K562 (cell line): ENCODE measurements at regions not wholly inside any gene's neighbourhood (a gene's known extent, or its start where the extent isn't known, plus 50 kb on each side); places are given as distances from the start of the nearest gene placed in this dataset.

ENCODE experiments used
- ATAC-seq: fragments of 200-7000 bp; cut with Tn5 transposase; 3 replicates; pipeline ENCODE4 v1.9.1; 2020; ENCODE audit warnings: moderate library complexity
- BruUV-seq: library from RNA; stranded (reverse); fragments of 400-500 nt; replicated peaks from 2 replicates; lab custom pipeline; 2021; lab: Mats Ljungman, UMichigan
- CTCF ChIA-PET: fragments of 300-600 bp; formaldehyde crosslinking; extraction: SDS; loops from one replicate; lab custom pipeline; 2021; ENCODE audit warnings: low intra/inter-chr PET ratio; lab: Yijun Ruan, JAX
- POLR2A ChIA-PET: fragments of 300-600, 350-650 bp; sonication (Branson Sonifier 250); formaldehyde crosslinking; extraction: SDS; loops from one replicate; lab custom pipeline; 2021; ENCODE audit warnings: antibody characterized with exemption, inconsistent platforms; lab: Yijun Ruan, JAX
- DNase-seq, 4 experiments: peaks; one replicate each; pipeline versions ENCODE4 v3.0.0 to v3.0.0-alpha.2; 2011 to 2018; ENCODE audit warnings: low spot score in 3 of 4, mixed read lengths in 3 of 4; ENCODE audit errors: extremely low read depth in 1 of 4
- FAIRE-seq: peaks from 2 replicates; lab custom pipeline; 2011; peaks lifted over from hg19 to GRCh38; lab: Jason Lieb, UNC
- H2AFZ ChIP-seq: 2 replicates; pipeline ENCODE4 v1.6.0; 2011; ENCODE audit warnings: low read depth, low read length, control low read depth, inconsistent platforms
- H3K27ac ChIP-seq: fragments of 200-600 bp; 3 replicates; pipeline ENCODE4 v1.8.0; 2011; ENCODE audit warnings: low read depth, mild to moderate bottlenecking, control low read depth, inconsistent platforms, low read length, moderate library complexity, mixed read lengths; ENCODE audit errors: extremely low read depth
- H3K27me3 ChIP-seq, 2 experiments: fragments of 300-600 bp in 1 of 2; 2 replicates in 1 of 2; 3 replicates in 1 of 2; pipeline versions ENCODE4 v1.6.0 to v1.8.0; 2011; ENCODE audit warnings: inconsistent platforms in 2 of 2, low read length in 2 of 2, mild to moderate bottlenecking in 1 of 2, mixed read lengths in 1 of 2, moderate library complexity in 1 of 2; ENCODE audit not compliant: control insufficient read depth in 2 of 2, insufficient read depth in 2 of 2
- H3K36me3 ChIP-seq: fragments of 300-600 bp; 3 replicates; pipeline ENCODE4 v1.8.0; 2011; ENCODE audit warnings: mild to moderate bottlenecking, low read length, inconsistent platforms; ENCODE audit not compliant: control insufficient read depth, insufficient read depth
- H3K4me1 ChIP-seq, 2 experiments: fragments of 200-600 bp in 1 of 2; replicated peaks in 1 of 2; 2 replicates in 1 of 2; 3 replicates in 1 of 2; pipeline versions ENCODE4 v1.5.1 to v1.8.0; 2011; ENCODE audit warnings: inconsistent platforms in 2 of 2, low read length in 2 of 2, mild to moderate bottlenecking in 1 of 2, mixed read lengths in 1 of 2, moderate library complexity in 1 of 2; ENCODE audit not compliant: control insufficient read depth in 2 of 2, insufficient read depth in 2 of 2
- H3K4me2 ChIP-seq: 2 replicates; pipeline ENCODE4 v1.6.1; 2011; ENCODE audit warnings: low read length, control low read depth, inconsistent platforms, mixed read lengths; ENCODE audit not compliant: insufficient read depth
- H3K4me3 ChIP-seq: fragments of 200-600 bp; sonication (generic), shearing (Covaris generic); 2 replicates; pipeline ENCODE4 v1.5.1; 2016; ENCODE audit warnings: control low read depth, inconsistent platforms
- H3K79me2 ChIP-seq: fragments of 200-600 bp; 3 replicates; pipeline ENCODE4 v1.8.0; 2011; ENCODE audit warnings: low read length, inconsistent platforms; ENCODE audit not compliant: control insufficient read depth, insufficient read depth
- H3K9ac ChIP-seq, 2 experiments: 2 replicates each; pipeline versions ENCODE4 v1.6.0 to v1.6.1; 2011; ENCODE audit warnings: low read depth in 2 of 2, low read length in 2 of 2, control low read depth in 1 of 2, inconsistent platforms in 1 of 2, mild to moderate bottlenecking in 1 of 2, mixed read lengths in 1 of 2; ENCODE audit not compliant: insufficient read depth in 1 of 2
- H3K9me1 ChIP-seq: one replicate; pipeline ENCODE4 v1.6.0; 2011; ENCODE audit warnings: inconsistent platforms, mild to moderate bottlenecking, low read length, moderate library complexity; ENCODE audit not compliant: control insufficient read depth, insufficient read depth
- H3K9me3 ChIP-seq: replicated peaks from 2 replicates; pipeline ENCODE4 v1.5.1; 2011; ENCODE audit warnings: low read depth, low read length, inconsistent platforms; ENCODE audit not compliant: control insufficient read depth, insufficient read depth
- H4K20me1 ChIP-seq: replicated peaks from 2 replicates; pipeline ENCODE4 v1.6.1; 2011; ENCODE audit warnings: low read length, inconsistent platforms, mixed read lengths; ENCODE audit not compliant: control insufficient read depth, insufficient read depth
- CBX1 ChIP-seq: sonication (generic); IDR thresholded peaks from 2 replicates; pipeline ENCODE4 v1.6.1; 2016; ENCODE audit warnings: antibody characterized with exemption, low read depth, mild to moderate bottlenecking
- FOSL1 ChIP-seq: fragments of 200-800 bp; sonication (Bioruptor generic); conservative IDR thresholded peaks from 2 replicates; pipeline ENCODE4 v1.6.1; 2016; ENCODE audit warnings: missing genetic modification characterization, missing compliant biosample characterization
- FOXM1 ChIP-seq, 2 experiments: fragments of 450-650 bp in 1 of 2; sonication (generic) in 1 of 2; formaldehyde crosslinking in 1 of 2; IDR thresholded peaks; 2 replicates each; pipeline versions ENCODE4 v1.6.1 to v1.9.0; 2017 to 2022; ENCODE audit warnings: low read depth in 2 of 2, mild to moderate bottlenecking in 2 of 2, missing genetic modification reagents in 1 of 2, moderate library complexity in 1 of 2
- ZNF232 ChIP-seq: sonication (generic); formaldehyde crosslinking; IDR thresholded peaks from 2 replicates; pipeline ENCODE4 v1.8.0; 2022; ENCODE audit warnings: mild to moderate bottlenecking, missing genetic modification reagents
- ZNF57 ChIP-seq: fragments of 450-650 bp; formaldehyde crosslinking; IDR thresholded peaks from 2 replicates; pipeline ENCODE4 v1.4.0; 2020; ENCODE audit warnings: mild to moderate bottlenecking, moderate library complexity
- WGBS: fragments of 100-300 bp; shearing (Covaris generic); methylation state at CpG from one replicate; pipeline ENCODE4 v1.1.6; 2016; ENCODE audit warnings: low coverage, mixed read lengths; ENCODE audit not compliant: insufficient coverage; ENCODE audit errors: missing lambda C conversion rate; 5-methylcytosine and 5-hydroxymethylcytosine counted together
- in situ Hi-C: fragments of 300-500 bp; cut with MboI; formaldehyde crosslinking; loops from 4 replicates; pipeline ENCODE4 v1.15.0; 2018; ENCODE audit warnings: inconsistent platforms, mixed read lengths
- intact Hi-C: fragments of 100-400 bp; cut with micrococcal nuclease; formaldehyde crosslinking; loops from 2 replicates; pipeline ENCODE4 v1.14.2; 2022
- TF ChIP-seq, protein P1 (sequence below), 2 experiments: fragments of 450-650 bp; formaldehyde crosslinking in 1 of 2; IDR thresholded peaks; 2 replicates each; pipeline versions ENCODE4 v1.4.0 to v1.6.1; 2014 to 2020; ENCODE audit warnings: mild to moderate bottlenecking in 2 of 2, borderline replicate concordance in 1 of 2, low read depth in 1 of 2
- TF ChIP-seq, protein P2 (sequence below), 3 experiments: fragments of 200-800 bp in 1 of 3; fragments of 250-450 bp in 1 of 3; fragments of 450-650 bp in 1 of 3; sonication (Bioruptor Pico) in 1 of 3; sonication (Bioruptor generic) in 1 of 3; formaldehyde crosslinking in 1 of 3; IDR thresholded peaks; 2 replicates each; pipeline versions ENCODE4 v1.6.1 to v1.8.0; 2016 to 2022; ENCODE audit warnings: mild to moderate bottlenecking in 2 of 3, missing genetic modification characterization in 2 of 3, missing compliant biosample characterization in 1 of 3, moderate library complexity in 1 of 3

DNA sequence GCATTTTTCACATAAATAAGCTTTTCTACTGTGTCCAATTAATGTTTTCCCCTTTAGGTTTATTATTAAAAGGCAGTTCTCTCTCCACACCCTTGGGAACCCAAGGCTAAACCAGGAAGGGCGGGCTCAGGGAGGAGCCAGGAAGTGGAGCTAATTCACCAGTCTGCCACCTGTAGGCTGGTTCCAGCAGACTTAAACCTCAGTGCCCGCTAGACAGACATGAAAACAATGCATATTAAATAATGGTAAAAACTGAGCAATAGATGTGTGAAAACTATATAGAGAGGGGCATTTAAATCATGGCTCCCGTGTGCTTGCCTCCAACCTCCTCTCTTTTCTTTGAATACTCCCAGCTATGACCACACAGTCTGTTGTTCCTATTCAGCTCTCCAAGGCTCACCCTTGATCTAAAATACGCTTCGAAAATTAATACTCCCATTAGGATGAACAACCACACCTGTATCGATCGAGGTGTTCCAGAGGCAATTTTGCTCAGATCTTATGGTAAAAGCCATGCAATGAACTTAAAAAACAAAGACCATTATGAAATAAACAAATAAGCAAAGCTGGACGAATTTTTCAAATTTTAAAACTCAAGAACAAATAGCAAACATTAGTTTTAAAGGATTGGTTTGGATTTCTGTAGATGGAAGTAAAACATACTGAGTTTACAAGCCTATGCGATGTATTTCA is 253.3 kb downstream of the TJP1 start:
- no peak for FAIRE-seq
- CTCF ChIA-PET: no interaction called here
- Histone ChIP-seq H3K36me3 (no peaks in the 10 kb centered on the region), H4K20me1 (no peaks in the 10 kb centered on the region), H3K9me3 (no peaks in the 10 kb centered on the region), H3K4me3 (no peak overlapping the region), H2AFZ (no peak overlapping the region), H3K4me1 (no peaks in the 10 kb centered on the region), H3K9me1 (no peaks in the 10 kb centered on the region), H3K27ac (no peak overlapping the region), H3K4me2 (no peak overlapping the region), H3K9ac (no peak overlapping the region), H3K27me3 (no peaks in the 10 kb centered on the region), H3K79me2 (no peaks in the 10 kb centered on the region)
- intact Hi-C loops: no loop called here
- BruUV-seq: no TSS peak
- TF ChIP-seq FOSL1 (tag) (no peak), CBX1 (no peak), ZNF232 (no peak), FOXM1 (IDR thresholded peaks at IDR 0.05; ENCODE audit: low read depth) (no peak), FOXM1 (CRISPR knock-in tag; IDR thresholded peaks at IDR 0.05; ENCODE audit: low read depth) (no peak), ZNF57 (CRISPR knock-in tag) (no peak)
- TF ChIP-seq, protein P1, sequence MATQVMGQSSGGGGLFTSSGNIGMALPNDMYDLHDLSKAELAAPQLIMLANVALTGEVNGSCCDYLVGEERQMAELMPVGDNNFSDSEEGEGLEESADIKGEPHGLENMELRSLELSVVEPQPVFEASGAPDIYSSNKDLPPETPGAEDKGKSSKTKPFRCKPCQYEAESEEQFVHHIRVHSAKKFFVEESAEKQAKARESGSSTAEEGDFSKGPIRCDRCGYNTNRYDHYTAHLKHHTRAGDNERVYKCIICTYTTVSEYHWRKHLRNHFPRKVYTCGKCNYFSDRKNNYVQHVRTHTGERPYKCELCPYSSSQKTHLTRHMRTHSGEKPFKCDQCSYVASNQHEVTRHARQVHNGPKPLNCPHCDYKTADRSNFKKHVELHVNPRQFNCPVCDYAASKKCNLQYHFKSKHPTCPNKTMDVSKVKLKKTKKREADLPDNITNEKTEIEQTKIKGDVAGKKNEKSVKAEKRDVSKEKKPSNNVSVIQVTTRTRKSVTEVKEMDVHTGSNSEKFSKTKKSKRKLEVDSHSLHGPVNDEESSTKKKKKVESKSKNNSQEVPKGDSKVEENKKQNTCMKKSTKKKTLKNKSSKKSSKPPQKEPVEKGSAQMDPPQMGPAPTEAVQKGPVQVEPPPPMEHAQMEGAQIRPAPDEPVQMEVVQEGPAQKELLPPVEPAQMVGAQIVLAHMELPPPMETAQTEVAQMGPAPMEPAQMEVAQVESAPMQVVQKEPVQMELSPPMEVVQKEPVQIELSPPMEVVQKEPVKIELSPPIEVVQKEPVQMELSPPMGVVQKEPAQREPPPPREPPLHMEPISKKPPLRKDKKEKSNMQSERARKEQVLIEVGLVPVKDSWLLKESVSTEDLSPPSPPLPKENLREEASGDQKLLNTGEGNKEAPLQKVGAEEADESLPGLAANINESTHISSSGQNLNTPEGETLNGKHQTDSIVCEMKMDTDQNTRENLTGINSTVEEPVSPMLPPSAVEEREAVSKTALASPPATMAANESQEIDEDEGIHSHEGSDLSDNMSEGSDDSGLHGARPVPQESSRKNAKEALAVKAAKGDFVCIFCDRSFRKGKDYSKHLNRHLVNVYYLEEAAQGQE (IDR thresholded peaks at IDR 0.05; ENCODE audit: borderline replicate concordance): no peak
- TF ChIP-seq, protein P1 (CRISPR knock-in tag; IDR thresholded peaks at IDR 0.05; ENCODE audit: low read depth): no peak
- TF ChIP-seq, protein P2, sequence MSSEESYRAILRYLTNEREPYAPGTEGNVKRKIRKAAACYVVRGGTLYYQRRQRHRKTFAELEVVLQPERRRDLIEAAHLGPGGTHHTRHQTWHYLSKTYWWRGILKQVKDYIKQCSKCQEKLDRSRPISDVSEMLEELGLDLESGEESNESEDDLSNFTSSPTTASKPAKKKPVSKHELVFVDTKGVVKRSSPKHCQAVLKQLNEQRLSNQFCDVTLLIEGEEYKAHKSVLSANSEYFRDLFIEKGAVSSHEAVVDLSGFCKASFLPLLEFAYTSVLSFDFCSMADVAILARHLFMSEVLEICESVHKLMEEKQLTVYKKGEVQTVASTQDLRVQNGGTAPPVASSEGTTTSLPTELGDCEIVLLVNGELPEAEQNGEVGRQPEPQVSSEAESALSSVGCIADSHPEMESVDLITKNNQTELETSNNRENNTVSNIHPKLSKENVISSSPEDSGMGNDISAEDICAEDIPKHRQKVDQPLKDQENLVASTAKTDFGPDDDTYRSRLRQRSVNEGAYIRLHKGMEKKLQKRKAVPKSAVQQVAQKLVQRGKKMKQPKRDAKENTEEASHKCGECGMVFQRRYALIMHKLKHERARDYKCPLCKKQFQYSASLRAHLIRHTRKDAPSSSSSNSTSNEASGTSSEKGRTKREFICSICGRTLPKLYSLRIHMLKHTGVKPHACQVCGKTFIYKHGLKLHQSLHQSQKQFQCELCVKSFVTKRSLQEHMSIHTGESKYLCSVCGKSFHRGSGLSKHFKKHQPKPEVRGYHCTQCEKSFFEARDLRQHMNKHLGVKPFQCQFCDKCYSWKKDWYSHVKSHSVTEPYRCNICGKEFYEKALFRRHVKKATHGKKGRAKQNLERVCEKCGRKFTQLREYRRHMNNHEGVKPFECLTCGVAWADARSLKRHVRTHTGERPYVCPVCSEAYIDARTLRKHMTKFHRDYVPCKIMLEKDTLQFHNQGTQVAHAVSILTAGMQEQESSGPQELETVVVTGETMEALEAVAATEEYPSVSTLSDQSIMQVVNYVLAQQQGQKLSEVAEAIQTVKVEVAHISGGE (CRISPR knock-in tag; IDR thresholded peaks at IDR 0.05): no peak
- WGBS: 20% methylated on average over 9 of the region's 9 CpGs
- ATAC-seq: no peak
- in situ Hi-C loops: no loop called here
- DNase-seq: no peak
- POLR2A ChIA-PET: no interaction called here
